BLaER1 (cell line): ENCODE measurements at regions not wholly inside any gene's neighbourhood (a gene's known extent, or its start where the extent isn't known, plus 50 kb on each side); places are given as distances from the start of the nearest gene placed in this dataset.

Source experiments
- H3K27ac ChIP-seq: shearing (Covaris generic); formaldehyde crosslinking; 2 replicates; pipeline ENCODE4 v1.8.1; 2022
- H3K27me3 ChIP-seq: shearing (Covaris generic); formaldehyde crosslinking; 2 replicates; pipeline ENCODE4 v1.8.1; 2022
- H3K36me3 ChIP-seq: shearing (Covaris generic); formaldehyde crosslinking; 2 replicates; pipeline ENCODE4 v1.8.1; 2022
- H3K4me1 ChIP-seq: shearing (Covaris generic); formaldehyde crosslinking; 2 replicates; pipeline ENCODE4 v1.8.1; 2022
- H3K4me2 ChIP-seq: shearing (Covaris generic); formaldehyde crosslinking; 2 replicates; pipeline ENCODE4 v1.8.1; 2022
- H3K4me3 ChIP-seq: shearing (Covaris generic); formaldehyde crosslinking; 2 replicates; pipeline ENCODE4 v1.8.1; 2022
- H3K9ac ChIP-seq: shearing (Covaris generic); formaldehyde crosslinking; 2 replicates; pipeline ENCODE4 v1.8.1; 2022
- H3K9me3 ChIP-seq: shearing (Covaris generic); formaldehyde crosslinking; 2 replicates; pipeline ENCODE4 v1.8.1; 2022
- H4K20me1 ChIP-seq: shearing (Covaris generic); formaldehyde crosslinking; 2 replicates; pipeline ENCODE4 v1.8.1; 2022
- Cebpa-rat ChIP-seq: shearing (Covaris generic); IDR thresholded peaks from 2 replicates; pipeline ENCODE4 v1.8.1; 2022

DNA sequence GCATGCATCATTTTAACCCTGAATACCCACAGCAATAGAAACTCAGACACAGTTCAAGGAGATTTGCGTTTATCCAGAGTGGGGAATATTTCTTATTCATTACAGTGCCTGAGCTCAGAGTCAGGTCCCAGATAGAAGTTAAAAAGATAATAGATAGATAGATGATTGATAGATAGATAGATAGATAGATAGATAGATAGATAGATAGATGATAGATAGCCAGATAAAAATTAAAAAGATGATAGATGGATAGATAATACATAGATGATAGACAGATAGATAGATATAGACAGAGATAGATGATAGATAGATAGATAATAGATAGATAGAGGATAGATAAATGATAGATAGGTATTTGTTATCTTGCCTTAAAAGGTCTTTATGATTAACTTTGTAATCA is 184.7 kb downstream of the MYLK4 start:
- H3K9ac ChIP-seq: no peak overlapping the region
- no peak overlapping the region for H3K27ac ChIP-seq
- H4K20me1 ChIP-seq: no peaks in the 10 kb centered on the region
- no peaks in the 10 kb centered on the region for H3K4me1 ChIP-seq
- no peak for TF ChIP-seq Cebpa-rat
- no peaks in the 10 kb centered on the region for H3K36me3 ChIP-seq
- no peaks in the 10 kb centered on the region for H3K27me3 ChIP-seq
- no peak overlapping the region for H3K4me2 ChIP-seq
- H3K4me3 ChIP-seq: no peak overlapping the region
- peaks cover 9% of the 10 kb centered on the region for H3K9me3 ChIP-seq

DNA sequence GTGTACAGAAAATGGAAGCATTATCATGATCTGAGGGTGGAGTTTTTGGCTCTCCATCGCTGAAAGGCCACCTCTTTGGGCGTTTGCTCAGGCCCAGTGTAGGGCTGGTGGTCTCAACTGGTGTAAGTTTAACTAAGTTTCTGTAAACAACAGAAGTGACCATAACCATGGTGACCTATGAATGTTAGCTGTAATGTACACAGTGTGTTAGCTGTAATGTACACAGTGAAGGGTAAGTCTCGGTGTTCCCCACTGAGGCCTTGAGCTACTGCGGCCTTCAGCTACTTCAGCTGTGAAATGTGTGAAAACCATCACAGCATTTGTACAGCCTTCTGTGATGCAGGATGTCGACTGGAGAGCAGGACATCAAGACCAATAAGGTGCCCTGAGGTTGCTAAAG is 185.2 kb downstream of the MYLK4 start:
- Histone ChIP-seq H3K27me3 (no peaks in the 10 kb centered on the region), H3K4me1 (no peaks in the 10 kb centered on the region), H3K27ac (no peak overlapping the region), H3K4me3 (no peak overlapping the region), H3K9ac (no peak overlapping the region), H4K20me1 (no peaks in the 10 kb centered on the region), H3K4me2 (no peak overlapping the region), H3K9me3 (peaks cover 9% of the 10 kb centered on the region), H3K36me3 (no peaks in the 10 kb centered on the region)
- no peak for TF ChIP-seq Cebpa-rat

DNA sequence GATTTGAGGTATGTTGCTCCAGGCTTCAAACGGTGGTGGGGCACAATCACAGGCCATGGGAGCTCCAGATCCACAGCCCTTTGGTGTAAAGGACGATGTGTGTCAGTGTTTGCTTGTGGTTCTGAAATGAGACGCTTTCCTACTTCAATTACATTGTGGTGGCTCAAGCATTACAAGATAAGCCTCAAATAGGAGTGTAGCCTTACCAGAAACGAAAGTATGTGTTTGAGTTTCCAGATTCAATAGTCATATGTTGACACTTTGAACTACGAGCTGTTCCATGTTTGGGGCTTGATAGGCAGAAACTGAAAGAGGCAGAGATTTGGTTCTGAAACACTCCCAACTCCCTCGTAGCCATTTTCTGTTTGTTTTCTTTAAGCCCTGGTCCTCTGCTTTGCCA is 187.1 kb downstream of the MYLK4 start:
- no peak overlapping the region for H3K4me3 ChIP-seq
- no peaks in the 10 kb centered on the region for H3K36me3 ChIP-seq
- no peaks in the 10 kb centered on the region for H3K4me1 ChIP-seq
- no peak overlapping the region for H3K27ac ChIP-seq
- H3K4me2 ChIP-seq: no peak overlapping the region
- TF ChIP-seq Cebpa-rat: no peak
- no peaks in the 10 kb centered on the region for H3K27me3 ChIP-seq
- H3K9me3 ChIP-seq: no peaks in the 10 kb centered on the region
- no peak overlapping the region for H3K9ac ChIP-seq
- H4K20me1 ChIP-seq: no peaks in the 10 kb centered on the region

DNA sequence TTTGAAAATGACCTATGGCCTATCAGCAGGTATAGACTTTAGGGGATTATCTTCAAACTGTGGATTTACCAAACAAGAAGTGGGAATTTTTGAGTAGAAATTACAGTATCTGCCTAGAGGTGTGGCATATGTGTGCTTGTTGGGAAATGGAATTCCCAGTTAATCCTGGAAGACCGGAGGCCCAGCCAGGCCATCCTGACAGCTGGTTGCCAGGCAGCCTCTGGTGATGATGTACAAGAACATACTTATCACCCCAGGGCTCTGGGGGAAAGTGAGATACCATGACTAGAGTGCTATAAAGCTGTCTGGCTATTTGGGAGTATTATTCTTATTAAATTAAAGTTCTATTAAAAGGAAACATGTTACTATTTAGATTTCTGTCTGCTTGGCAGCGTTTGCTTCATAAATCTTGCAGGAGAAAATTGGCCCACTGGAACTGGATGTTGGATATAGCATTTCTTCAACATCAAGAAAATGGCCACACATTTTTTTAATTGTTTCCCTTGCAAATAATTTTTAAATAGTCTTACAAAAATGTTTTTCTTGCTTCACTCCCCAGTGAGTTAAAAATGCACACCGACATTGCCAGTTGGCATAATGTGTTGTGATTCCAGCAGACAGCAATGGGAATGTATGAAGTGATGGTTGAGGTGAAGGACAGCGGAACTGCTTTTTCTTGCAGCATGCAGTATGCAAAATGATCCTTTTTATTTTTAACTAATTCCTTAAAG is 187.8 kb downstream of the MYLK4 start:
- Histone ChIP-seq H3K36me3 (no peaks in the 10 kb centered on the region), H3K4me2 (no peak overlapping the region), H3K4me3 (no peak overlapping the region), H3K9me3 (no peaks in the 10 kb centered on the region), H3K27ac (no peak overlapping the region), H3K9ac (no peak overlapping the region), H3K27me3 (no peaks in the 10 kb centered on the region), H3K4me1 (no peaks in the 10 kb centered on the region), H4K20me1 (no peaks in the 10 kb centered on the region)
- no peak for TF ChIP-seq Cebpa-rat

DNA sequence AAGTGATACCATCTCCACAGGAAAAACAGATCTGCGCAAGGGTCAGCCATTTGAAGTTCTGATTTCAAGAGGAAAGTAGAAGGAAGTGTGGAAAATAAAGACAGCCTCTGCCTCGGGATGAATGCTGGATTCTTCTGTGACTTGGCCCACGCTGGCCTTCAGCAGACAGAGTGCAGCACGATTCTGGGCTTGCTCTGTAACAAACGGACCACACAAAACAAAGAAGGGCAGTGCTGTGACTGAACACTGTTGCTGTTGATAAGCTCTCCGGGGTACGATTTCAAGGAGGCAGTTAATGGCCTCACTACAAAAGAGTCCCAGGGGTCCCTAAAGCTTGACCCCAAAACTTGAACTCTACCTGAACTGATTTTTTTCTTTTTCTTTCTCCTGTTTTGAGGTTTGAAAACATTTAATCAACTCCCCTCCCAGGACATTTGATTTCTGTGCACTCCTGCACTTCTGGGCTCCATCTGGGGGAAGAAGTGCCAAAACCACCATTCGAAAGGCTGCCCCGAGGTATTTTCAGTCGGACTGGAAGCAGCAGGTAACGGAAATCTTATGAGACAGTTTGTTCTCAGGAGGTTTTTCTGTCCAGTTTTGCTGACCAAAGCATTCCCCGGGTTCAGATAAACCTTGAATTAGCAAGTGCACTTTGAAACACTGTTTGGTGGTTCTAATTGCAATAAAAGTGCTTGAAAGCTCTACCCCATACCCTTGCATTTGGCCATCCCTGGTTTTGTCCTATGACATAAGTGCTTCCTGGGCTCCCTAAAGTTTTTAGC is 189.6 kb downstream of the MYLK4 start:
- Histone ChIP-seq H3K36me3 (no peaks in the 10 kb centered on the region), H3K9ac (no peak overlapping the region), H3K4me1 (no peaks in the 10 kb centered on the region), H3K27me3 (no peaks in the 10 kb centered on the region), H3K4me3 (no peak overlapping the region), H3K9me3 (no peaks in the 10 kb centered on the region), H4K20me1 (no peaks in the 10 kb centered on the region), H3K27ac (no peak overlapping the region), H3K4me2 (no peak overlapping the region)
- no peak for TF ChIP-seq Cebpa-rat

DNA sequence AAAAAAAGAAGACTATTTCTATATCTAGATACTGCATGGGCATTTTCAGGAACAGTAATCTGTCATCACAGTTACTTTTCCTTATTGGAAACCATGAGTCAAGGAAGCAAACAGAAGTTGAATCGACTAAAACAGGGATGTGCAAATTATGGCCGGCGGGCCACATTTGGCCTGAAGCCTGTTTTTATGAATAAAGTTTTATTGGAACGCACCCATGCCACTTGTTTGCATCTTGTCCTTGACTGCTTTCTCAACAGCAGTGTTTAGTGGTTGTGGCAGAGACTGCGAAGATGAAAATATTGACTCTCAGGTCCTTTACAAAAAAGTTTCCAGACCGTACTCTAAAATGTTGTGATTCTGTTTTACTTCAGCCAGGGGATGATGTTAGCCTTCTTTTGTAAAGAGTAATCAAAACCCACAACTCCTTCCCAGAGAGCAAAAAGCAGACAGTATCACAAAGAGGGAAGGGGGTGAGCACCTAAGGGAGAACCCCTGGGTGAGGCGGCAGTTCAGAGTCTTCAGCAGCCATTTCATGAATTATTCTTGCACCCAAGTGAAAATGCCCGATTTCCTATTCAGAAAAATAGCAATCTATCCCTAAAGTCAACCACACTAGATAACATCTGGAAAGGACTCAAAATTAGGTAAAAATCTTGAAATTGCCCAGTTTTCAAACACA is 190.4 kb downstream of the MYLK4 start:
- Histone ChIP-seq H3K9ac (no peak overlapping the region), H4K20me1 (no peaks in the 10 kb centered on the region), H3K9me3 (no peaks in the 10 kb centered on the region), H3K4me1 (no peaks in the 10 kb centered on the region), H3K4me3 (no peak overlapping the region), H3K27ac (no peak overlapping the region), H3K36me3 (no peaks in the 10 kb centered on the region), H3K27me3 (no peaks in the 10 kb centered on the region), H3K4me2 (no peak overlapping the region)
- no peak for TF ChIP-seq Cebpa-rat

DNA sequence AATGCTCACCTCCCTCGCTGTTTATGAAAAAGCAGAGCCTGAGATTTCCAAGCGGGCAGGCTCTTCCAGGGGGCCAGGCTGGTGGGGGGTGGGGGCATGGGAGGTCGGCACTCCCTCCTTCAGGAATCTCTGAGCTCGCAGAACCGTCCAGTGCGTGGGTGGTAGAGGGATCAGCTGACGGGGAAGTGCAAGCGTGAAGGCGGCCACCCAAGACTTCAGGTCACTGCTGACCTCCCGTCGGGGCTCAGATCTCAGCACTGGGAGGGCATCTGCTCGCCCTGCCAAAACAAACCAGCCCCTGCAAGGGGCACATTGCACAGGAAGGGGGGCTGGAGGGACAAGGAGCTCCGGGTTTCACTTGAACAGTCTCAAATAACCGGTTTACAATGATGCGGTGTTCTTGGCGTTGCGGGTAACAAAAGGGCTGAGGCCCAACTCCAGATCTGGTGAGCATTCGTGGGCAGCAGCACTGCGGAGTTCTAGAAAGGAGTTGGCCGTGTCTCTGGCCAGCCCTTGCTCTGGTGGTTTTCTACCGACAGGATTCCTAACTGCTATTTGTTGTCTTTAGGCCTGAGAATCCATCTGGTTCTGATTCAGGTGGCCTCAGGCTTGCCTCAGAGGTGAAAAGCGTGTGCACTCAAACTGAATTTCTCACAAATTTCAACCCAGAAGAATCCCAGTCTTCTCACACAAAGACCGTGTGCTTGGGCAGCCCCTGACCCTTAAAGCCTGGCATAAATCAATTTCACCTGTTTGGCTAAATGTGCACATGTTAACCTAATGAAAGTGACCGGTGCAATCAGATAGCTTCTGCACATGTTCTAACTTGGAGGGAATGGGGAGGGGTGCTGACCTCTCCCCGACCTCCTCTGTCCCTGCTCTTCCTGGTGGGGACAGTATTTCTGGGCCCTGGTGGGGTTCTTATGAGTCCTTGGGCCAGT is 191.6 kb downstream of the MYLK4 start:
- TF ChIP-seq Cebpa-rat: no peak
- Histone ChIP-seq H3K27ac (no peak overlapping the region), H3K4me3 (no peak overlapping the region), H3K36me3 (no peaks in the 10 kb centered on the region), H3K4me2 (no peak overlapping the region), H3K4me1 (no peaks in the 10 kb centered on the region), H4K20me1 (no peaks in the 10 kb centered on the region), H3K27me3 (no peaks in the 10 kb centered on the region), H3K9me3 (no peaks in the 10 kb centered on the region), H3K9ac (no peak overlapping the region)

DNA sequence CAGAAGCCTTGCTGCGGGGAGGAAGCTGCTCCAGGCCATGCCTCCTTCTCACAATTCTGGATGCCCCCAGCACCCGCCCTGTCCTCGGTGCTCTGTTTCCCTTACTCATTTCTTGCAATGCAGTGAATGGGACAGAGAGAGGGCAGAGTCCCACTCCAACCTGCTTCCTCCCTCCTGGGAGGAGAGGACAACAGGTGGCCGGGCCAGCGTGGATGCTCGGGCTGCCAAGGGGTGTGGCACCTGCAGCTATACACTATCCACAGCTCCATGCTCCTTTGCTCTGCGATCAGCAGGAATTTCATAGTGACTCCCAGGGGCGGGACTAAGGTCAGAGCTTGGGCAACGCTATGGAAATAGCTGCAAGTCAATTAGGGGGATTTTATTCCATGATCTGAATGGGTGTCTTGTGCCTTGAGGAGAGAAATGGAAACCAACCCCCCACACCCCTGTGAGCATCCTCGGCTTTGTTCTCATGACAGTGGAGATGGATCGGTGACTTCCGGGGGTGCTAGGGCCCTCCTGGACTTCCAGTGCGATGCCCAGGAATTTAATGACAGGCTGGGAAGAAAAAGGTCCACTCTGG is 192.5 kb downstream of the MYLK4 start:
- Histone ChIP-seq H3K9me3 (no peaks in the 10 kb centered on the region), H3K4me1 (no peaks in the 10 kb centered on the region), H3K4me2 (no peak overlapping the region), H3K27ac (no peak overlapping the region), H3K9ac (no peak overlapping the region), H3K36me3 (no peaks in the 10 kb centered on the region), H3K27me3 (no peaks in the 10 kb centered on the region), H4K20me1 (no peaks in the 10 kb centered on the region), H3K4me3 (no peak overlapping the region)
- no peak for TF ChIP-seq Cebpa-rat

DNA sequence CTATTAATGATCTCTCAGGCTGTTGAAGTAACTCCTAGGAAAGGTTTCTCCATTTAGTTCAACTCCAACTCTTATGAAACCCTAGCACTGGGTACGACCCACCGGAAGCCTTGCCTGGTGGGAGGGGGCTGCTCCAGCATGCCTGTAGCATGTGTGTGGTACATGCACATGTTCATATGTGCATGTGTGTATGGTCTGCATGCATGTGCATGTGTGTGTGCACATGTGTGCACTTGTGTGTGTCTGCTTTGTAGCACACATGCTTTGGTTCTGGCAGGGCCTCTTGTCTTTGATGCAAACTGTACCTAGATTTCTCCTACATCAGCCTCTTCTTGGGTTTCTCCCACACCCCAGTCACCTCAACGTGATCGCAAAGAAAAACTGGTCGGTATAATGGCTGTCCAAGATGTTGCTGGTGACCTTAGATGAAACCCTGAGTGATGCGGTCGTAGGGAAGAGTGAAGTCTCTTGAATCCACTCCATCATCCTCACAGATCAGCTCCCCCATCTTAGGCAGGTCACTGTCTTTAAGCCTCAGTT is 193.5 kb downstream of the MYLK4 start:
- H3K4me2 ChIP-seq: no peak overlapping the region
- H3K9ac ChIP-seq: no peak overlapping the region
- no peak overlapping the region for H3K27ac ChIP-seq
- no peak overlapping the region for H3K4me3 ChIP-seq
- TF ChIP-seq Cebpa-rat: no peak
- no peaks in the 10 kb centered on the region for H3K9me3 ChIP-seq
- no peaks in the 10 kb centered on the region for H3K4me1 ChIP-seq
- H3K27me3 ChIP-seq: no peaks in the 10 kb centered on the region
- H3K36me3 ChIP-seq: no peaks in the 10 kb centered on the region
- H4K20me1 ChIP-seq: no peaks in the 10 kb centered on the region
